HS-27A (cell line): ENCODE measurements at regions not wholly inside any gene's neighbourhood (a gene's known extent, or its start where the extent isn't known, plus 50 kb on each side); places are given as distances from the start of the nearest gene placed in this dataset.

Source experiments
- DNase-seq: peaks from one replicate; pipeline ENCODE4 v3.0.0-alpha.2; 2012; ENCODE audit warnings: low read depth, missing footprints

DNA sequence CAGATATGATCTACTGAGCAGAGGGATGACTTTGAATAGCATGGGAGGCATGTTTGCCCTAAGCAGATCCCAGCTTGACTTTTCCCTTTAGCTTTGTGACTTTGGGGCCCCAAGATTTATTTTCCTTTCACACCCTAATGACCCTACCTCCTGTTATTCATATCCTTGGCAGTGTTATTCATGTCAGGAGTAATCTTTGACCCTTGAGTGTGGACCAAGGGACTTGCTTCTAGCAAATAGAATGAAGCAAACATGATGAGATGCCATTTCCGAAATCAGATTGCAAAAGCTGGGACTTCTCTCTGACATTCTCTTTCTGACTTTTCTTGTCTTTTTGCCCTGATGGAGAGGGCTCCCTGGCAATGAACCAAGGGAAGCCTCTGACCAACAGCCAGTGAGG, 415.4 kb upstream of the PROK2 start:
- no peak for DNase-seq

DNA sequence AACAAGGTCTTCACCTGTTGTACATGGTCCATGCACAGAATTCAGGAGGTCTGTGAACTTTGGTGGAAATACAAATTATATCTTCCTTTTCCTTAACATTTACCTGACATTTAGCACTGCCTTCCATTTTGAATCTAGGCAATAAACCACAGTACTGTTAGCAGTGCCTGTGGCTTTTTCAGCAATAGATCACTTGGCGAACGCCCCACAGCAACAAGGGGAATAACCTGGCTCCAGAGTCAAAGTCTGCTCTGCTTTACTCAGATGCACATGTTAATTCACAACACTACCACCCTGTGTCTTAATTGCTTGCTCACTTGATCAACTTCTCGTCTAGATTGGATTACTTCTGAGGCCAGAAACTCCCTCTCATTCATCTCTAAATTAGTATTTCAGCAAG, 414.6 kb upstream of the PROK2 start:
- DNase-seq, result no peak

DNA sequence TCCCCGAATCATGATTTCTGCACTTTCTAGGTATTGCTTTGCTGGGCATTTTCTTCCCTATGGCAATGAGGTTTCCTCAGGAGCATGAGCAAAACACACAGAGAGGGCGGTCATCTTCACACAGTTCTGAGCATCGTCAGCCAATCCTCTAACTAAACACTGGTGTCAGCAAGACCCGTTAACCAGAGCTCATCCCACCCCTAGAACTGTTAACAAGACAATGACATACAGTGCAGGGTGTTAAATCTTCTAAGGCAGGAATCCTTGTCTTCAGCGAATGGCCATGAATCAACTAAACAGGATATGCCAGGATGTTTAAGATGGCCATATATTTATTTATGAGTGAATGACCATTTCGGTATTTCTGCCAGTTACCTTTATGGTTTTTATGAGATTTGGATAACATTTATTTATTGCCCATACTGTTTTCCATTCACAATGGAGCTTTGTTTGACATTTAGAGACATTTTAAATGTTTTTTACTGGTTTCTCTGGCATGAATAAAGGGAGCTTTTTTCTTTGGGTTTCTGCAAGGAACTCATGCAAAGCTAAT, 411.5 kb upstream of the PROK2 start:
- no peak for DNase-seq

DNA sequence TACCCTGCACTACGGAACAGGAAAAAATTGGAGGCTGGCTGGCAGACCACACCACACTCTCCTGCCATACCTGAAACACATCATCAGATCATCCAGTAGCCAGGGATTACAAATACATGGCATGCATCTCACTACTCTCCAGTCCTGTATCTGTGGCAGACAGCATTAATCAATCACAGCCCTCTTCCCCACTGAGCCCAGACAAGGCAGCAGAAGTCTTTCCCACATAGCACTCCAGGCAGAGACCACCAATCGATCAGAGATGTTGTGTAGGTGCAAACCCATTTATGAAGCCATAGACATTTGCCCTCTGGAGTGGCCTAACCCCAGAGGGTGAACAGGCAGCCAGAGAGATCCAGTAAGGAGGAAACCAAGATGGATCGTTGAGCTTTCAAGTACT, 410.9 kb upstream of the PROK2 start:
- no peak for DNase-seq

DNA sequence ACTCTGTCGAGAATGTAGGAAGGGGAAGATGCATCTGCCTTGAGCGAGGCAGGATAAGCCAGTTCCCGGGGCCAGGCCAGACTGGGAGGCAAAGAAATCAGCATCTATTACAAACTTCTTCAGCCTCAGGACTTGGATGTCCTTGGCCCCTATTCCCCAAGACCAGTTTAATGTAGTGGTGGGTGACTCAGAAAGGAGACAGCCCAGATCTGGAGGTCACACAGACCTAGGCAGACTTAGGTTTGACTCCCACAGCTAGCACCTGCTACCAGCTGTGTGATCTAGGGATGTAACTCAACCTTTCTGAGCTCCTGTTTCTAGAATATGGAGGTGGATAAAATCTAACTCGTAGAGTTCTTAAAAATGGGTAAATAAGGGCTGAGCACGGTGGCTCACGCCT, 409.5 kb upstream of the PROK2 start:
- no peak for DNase-seq

DNA sequence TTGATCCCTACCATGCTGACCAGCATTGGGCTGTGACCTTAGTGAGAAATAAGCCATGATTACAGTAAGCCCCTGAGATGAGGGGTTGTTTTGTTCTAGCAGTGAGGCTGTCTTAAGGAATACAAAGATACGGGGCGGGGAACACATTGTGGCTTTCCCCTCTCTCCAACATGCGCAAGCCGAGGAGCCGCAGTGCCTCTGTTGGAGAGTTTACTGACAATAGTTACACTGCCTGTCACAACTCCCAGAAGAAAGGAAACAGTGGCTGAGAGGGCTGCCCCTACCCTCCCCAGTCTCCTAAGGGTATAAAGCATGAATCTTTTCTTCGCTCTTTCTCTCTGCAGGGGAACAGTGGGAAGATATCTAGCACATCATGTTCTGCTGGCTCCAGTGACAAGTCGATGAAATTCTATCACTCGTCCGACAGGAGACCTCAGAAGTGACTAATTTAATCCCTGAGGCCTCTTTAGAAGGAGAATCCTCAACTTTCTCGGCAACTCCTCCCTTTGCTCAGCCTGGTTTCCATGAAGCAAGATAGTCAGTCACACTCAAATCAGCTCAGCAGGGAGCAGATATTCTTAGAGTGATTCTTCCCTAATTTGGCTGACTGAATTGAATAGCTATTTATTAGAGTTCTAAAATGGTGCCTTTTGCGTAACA, 409.0 kb upstream of the PROK2 start:
- DNase-seq, result no peak

DNA sequence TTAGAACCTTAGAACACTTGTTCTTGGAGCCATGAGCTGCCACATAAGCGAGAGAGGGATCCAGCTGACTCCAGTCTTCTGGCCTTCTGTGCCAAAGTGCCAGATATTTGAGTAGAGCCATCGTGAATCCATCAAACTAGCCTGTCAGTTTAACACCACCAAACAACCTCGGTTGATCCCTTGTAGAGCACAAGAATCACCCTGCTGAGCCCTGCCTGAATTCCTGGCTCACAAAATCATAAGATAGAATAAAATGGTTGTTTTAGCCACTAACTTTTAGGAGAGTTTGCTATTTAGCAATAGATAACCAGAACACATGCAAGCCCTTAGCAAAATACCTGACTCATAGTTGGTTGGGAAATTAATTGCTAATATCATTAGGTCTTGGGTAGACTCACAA, 407.6 kb upstream of the PROK2 start:
- no peak for DNase-seq

DNA sequence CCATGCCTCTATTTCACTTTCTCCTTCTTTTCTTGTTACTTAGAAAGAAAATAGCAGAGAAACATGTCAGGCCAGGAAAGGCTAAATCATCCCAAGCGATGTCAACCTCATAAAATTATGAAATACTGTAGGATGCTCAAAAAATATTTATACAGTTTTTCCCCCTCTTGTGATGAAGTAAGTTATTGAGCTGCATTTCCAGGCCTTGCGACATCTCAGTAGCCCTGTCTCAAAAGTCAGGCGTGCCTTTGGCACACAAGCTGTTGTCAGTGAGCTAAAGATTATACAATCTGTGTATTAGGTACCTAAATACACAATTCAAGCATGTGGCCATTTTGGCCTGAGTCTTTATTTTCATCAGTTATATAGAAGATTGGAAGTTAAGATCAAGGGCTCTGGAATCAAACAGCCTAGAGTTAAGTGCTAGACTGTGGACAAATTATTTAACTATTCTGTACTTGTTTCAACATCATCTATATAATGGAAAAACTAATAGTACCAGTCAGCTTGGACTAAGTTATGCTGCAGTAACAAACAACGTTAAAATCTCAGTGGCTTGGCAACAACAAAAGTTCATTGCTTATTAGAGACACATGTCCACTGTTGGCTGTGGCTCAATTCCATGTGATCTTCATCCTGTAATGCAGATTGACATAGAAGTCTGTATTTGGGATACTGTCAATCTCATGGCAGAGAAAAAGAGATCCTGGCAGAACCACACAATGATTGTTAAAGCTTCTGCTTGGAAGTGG, 406.4 kb upstream of the PROK2 start:
- DNase-seq, result no peak

DNA sequence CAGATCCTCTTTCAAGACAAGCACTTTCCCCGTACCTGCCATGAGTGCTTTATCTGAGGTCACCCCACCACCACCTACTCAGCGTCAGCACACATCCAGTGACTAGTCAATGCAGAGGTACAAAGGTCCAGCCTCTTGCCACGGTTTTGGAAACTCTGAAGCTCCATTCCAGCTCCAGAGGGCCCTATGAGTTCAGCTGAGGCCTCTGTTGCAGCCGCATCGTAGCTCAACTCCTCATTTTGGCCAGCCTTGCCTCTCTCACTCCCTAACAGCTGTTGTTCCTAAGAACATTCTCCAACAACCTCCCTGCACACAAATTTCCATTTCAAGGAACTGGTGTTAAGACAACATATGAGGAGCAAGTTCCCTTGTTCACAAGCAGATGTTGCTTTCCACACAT, 405.1 kb upstream of the PROK2 start:
- DNase-seq, result no peak

DNA sequence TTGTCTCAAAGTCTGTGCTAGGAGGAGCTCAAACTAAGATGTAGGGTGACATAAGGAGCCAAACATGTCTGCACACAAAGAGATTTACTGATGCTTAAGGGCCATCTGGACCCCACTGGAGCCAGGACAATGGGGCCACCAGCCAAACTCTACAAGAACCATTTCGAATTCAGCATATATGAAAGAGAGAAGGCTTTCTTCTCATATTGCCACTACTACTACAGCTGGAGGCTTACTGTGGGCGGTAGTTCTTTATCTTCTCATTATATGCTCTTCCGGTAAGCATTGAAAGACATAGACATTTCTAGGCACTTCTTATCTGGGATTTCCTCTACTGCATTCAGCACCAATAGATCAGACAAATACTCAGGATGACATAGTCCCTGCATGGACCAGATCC, 404.4 kb upstream of the PROK2 start:
- DNase-seq, result no peak

DNA sequence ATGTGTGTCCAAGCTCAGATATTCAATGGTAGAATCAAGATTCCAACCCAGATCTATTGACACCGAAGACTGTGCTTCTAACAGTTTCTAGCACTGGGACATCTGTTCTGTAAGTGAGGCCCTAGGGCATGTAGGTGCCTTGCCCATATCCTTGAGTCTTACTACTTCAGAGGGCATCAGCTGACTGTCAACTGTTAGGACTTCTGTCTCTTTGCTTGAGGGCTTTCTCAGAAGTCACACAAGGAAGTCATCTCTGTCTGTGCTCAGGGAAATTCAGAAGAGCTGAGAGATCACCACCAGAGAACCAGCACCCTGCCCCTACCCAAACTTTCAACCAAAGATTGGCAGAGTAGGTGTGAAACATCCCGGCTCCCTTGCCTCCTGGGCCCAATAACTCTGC, 403.6 kb upstream of the PROK2 start:
- no peak for DNase-seq

DNA sequence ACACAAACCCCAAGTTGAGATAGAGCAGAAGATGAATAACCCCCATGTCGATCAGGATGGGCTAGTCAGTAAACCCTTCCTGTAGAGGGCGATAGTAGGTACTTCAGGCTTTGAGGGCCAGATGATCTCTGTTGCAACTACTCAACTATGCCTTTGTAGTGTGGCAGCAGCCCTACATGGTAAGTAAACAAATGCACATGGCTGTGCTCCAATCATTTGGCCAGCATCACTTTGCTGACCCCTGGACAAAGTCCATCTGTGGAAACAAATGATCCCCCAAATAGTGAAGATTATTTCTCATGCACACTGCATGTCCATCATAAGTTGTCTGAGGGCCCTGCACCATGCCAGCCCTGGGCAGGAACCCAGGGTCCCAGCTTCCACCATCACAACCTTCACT, 402.2 kb upstream of the PROK2 start:
- DNase-seq, result no peak

DNA sequence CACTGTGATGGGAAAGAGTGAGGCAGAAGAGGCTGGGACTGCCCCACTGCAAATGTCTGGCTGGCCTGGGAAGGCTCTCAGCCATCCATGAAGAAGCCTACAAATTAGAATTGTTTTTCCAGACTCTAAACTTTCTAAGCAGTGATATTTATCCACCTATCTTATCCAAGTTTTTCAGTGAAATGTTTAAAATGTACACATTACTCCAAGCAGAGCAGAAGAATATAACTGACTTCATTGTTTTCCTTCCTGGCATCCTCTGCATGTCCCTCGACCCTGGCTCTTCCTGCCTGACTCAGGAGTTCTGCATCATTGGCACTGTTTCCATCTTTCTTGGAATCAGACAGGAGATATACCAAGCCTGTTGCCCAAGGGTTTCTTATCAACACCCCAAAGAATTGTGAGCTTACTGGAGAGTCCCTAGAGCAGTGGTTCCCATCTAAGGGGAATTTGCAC, 401.5 kb upstream of the PROK2 start:
- no peak for DNase-seq

DNA sequence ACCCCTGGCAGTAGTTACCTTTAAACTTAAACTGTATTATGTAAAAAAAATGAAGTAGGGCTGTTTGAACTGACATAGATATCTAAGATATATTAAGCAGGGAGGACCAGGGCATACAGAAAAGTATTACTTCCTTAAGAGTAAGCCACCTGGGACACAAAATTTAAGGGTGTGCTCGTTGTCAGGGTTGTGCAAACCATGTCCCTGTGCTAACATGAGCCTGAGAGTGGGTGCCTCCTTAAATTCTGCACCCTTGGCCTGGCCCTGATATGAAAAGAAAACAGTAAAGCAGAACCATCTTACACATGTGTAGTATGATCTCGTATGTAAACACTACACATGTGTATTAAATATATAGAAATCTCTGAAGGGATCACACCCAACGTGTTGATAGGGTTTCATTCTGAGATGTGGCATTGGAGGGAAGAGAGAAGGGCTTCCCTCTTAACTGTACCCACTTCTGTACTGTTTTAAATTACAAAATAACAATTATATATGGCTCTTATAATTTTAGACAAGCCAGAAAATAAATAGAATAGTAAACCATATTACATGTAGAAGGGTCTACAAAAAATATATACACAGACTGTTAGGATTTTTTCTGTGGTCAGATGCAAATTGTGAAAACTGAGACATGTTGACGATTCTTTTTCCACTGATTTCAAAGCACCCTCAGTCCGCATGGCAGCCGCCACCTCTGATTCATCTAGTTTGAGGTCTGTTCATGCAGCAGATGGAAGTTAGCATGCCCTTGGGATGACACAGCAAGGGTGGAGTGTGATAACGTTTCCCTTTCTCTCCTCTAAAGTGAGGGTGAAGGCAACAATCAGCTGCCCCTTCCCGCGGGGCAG, 400.8 kb upstream of the PROK2 start:
- DNase-seq, result peak; percentile 79

DNA sequence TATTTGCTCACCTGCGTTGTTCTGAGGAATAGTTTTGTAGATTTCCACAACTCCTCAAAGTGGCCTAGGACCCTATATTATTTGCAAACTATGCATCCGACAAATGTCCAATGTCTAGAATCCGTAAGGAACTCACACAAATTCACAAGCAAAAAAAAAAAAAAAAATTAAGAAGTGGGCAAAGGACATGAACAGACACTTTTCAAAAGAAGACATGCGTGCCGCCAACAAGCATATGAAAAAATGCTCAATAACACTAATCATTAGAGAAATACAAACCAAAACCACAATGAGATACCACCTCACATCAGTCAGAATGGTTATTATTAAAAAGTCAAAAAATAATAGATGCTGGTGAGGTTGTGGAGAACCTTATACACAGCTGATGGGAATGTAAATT, 398.5 kb upstream of the PROK2 start:
- DNase-seq, result no peak

DNA sequence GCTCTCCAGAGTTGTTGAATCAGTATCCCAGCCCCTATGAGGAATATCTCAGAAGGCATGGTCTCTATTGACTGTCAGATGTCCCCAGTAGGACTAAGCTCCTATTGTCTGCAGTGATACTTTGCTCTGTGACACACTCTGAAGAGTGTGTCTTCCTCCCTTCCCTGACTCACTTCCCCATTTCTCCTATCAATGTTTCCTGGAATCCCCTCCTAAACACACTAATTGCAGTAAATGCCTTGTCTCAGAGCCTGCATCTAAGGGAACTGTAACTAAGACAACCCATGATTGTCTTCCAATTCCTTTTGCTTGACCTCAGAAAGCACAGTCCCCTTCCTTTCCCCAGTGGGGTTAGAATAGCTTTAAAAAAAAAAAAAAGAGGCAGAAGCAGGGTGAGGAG, 397.3 kb upstream of the PROK2 start:
- no peak for DNase-seq

DNA sequence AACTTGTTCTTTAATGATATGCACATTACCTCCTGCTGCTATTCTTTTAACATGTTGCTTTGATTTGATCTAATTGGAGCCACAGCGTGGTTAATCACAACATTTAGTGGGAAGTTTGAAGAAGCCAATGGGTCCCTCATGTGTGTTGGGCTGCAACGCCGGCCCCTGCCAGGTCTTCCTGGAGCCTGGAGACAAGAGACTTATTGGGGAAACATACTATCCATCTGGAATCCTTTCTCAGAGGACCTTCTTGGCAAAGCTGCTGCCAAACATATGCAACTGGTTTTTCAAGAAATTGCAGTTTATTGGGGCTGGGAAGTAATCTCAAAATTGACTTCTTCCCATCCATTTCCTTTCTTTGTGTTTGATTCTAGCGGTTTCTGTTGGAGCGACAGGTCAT, 396.3 kb upstream of the PROK2 start:
- no peak for DNase-seq

DNA sequence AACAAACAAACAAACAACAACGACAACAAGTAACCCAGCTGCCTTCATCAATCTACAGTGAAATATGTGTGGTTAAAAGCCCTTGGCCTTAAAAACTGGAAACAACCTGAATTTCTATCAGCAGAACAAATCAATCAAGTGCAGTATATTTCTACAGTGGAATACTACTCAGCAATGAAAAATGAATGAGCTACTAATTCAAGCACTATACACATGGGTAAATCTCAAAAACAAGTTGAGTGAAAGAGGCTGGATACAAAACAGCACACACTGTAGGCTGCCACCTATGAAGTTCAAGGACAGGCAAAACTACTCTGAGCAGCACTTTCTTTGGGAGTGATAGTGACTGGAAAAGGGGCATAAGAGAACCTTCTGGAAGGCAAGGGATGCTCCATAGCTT, 395.5 kb upstream of the PROK2 start:
- no peak for DNase-seq

DNA sequence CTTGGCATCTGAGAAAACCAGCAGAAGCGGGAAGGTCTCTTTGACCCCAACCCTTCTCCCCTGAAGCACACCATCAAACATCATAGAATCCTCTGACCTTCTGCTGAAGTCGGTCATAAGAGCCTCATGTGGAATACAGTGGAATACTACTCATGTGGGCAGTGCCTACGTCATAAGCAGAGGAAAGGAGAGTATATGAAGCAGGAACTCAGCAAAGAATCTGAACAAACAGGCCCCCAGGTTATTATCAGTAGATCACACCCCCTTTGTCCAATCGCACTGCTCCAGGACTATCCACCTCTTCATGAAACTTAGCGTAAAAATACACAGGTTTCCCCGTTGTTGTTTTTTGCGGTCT, 394.1 kb upstream of the PROK2 start:
- no peak for DNase-seq

DNA sequence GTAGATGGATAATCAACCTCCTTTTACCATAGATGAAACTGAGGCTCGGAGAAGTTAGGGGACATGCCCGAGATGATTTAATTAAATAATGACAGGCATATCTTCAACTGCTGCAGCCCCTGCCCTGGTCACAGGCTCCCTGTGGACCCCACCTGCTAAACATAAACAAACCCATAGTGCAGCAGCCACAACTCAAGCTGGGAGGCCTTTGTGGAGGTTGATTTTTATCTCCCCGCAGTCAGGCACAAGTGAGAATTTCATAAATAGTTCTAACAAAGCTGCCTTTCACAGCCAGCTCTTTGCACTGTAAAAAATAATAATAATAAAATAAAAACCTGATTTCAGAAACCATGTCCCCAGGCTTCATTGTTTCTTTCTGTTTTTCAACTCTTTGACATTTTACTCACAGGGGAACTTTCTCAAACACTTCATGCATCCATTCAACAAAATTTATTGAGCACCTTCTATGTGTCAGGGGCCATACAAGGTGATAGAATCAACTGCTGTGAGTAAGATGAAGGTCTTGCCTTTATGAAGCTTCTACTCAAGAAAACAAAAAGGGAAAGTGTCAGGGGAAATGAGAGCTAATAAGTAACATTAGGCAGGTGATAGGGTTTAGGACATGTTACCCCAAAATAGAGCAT, 393.6 kb upstream of the PROK2 start:
- DNase-seq, result no peak

DNA sequence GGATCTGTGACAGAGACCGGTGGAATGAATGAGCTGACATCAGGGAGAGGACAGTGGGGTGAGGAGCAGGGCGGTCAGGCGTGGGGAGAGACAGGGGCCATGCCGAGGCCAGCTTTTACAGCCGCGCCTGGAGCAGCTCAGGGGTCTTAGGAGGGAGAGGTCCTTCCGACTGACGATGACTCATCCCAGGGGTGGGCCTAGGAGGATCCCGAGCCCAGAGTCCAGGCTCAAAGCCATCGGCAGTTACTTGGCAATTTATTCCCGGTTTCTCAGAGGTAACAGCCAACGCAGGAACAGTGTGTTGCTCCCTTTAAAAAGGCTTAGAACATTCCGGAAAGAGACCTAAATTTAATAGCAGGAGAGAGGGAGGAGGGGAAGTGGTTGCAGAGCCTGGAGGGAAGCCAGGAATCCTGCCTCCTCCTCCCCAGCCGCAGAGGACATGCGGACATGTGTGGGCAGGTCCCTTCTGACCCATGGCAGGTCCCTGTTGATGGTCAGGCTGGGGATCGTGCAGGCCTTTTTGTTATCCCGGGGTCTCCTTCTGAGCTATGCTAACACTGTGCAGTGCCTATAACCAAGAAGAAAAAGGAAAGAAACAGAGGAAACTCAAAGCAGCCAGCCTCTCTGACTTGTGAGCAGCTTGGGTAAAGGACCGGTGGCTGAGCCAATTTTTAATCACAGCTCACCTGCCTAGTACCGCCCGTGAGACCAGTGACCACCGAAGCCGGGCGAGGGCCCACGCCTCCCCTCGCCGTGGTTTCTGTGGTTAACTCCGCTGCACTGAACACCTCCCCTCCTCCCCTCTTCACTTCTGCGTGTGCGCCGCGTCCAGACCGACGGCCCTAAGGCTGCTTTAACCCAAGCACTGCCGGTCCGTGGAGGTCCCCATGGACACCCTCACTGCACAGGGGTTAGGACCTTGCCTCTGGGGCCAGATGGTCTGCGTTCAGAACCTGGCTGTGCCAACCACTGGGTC, 392.4 kb upstream of the PROK2 start:
- no peak for DNase-seq
